Lung (tissue), 11 donors: ENCODE measurements at regions not wholly inside any gene's neighbourhood (a gene's known extent, or its start where the extent isn't known, plus 50 kb on each side); places are given as distances from the start of the nearest gene placed in this dataset.

Source experiments
- ATAC-seq: fragments of 200-7000 bp; cut with Tn5 transposase; one replicate; pipeline ENCODE4 v1.9.1; 2020; ENCODE audit warnings: moderate number of reproducible peaks; ENCODE audit not compliant: insufficient read depth, low FRiP score
- DNase-seq, 3 donors: peaks; one replicate each; pipeline ENCODE4 v3.0.0-alpha.2; 2013 to 2017
- H3K27ac ChIP-seq, 2 donors: one replicate each; pipeline ENCODE4 v1.5.1; 2013; ENCODE audit warnings: mild to moderate bottlenecking in 2 of 2, moderate library complexity in 2 of 2, control low read depth in 1 of 2, inconsistent platforms in 1 of 2, low read depth in 1 of 2, low read length in 1 of 2
- H3K27me3 ChIP-seq, 3 donors: one replicate each; pipeline ENCODE4 v1.5.1; 2013; ENCODE audit warnings: low read length in 2 of 3; ENCODE audit not compliant: control insufficient read depth in 3 of 3, insufficient read depth in 3 of 3
- H3K36me3 ChIP-seq, 4 donors: one replicate each; pipeline ENCODE4 v1.5.1; 2013; ENCODE audit warnings: low read length in 4 of 4, mild to moderate bottlenecking in 1 of 4, moderate library complexity in 1 of 4; ENCODE audit not compliant: control insufficient read depth in 4 of 4, insufficient read depth in 4 of 4
- H3K4me1 ChIP-seq, 5 donors: one replicate each; pipeline ENCODE4 v1.5.1; 2013; ENCODE audit warnings: low read length in 5 of 5, mild to moderate bottlenecking in 2 of 5, moderate library complexity in 1 of 5; ENCODE audit not compliant: control insufficient read depth in 5 of 5, insufficient read depth in 5 of 5
- H3K4me3 ChIP-seq: one replicate; pipeline ENCODE4 v1.5.1; 2013; ENCODE audit warnings: mild to moderate bottlenecking, control low read depth, moderate library complexity
- H3K9ac ChIP-seq, 2 donors: one replicate each; pipeline ENCODE4 v1.5.1; 2013; ENCODE audit warnings: low read length in 2 of 2, control low read depth in 1 of 2; ENCODE audit not compliant: insufficient read depth in 1 of 2
- H3K9me3 ChIP-seq, 4 donors: one replicate each; pipeline ENCODE4 v1.5.1; 2013; ENCODE audit warnings: low read length in 3 of 4, mild to moderate bottlenecking in 1 of 4, moderate library complexity in 1 of 4; ENCODE audit not compliant: control insufficient read depth in 4 of 4, insufficient read depth in 3 of 4
- WGBS, 2 donors: extraction: QIAGEN DNeasy Blood & Tissue Kit; methylation state at CpG; one replicate each; pipeline ENCODE4 v1.1.7; 2013; 5-methylcytosine and 5-hydroxymethylcytosine counted together
- TF ChIP-seq, protein P1 (sequence below): IDR thresholded peaks from 2 replicates; pipeline ENCODE4 v1.5.1; 2012; ENCODE audit warnings: mild to moderate bottlenecking; ENCODE audit errors: control extremely low read depth, extremely low read depth
- donor health status: control.
- donor health status: control.
- donor health status: Bipolar disorder and iron deficiency.
- donor health status: healthy.
- donor health status: DM: yes; HTN: yes; CAD: no.

DNA sequence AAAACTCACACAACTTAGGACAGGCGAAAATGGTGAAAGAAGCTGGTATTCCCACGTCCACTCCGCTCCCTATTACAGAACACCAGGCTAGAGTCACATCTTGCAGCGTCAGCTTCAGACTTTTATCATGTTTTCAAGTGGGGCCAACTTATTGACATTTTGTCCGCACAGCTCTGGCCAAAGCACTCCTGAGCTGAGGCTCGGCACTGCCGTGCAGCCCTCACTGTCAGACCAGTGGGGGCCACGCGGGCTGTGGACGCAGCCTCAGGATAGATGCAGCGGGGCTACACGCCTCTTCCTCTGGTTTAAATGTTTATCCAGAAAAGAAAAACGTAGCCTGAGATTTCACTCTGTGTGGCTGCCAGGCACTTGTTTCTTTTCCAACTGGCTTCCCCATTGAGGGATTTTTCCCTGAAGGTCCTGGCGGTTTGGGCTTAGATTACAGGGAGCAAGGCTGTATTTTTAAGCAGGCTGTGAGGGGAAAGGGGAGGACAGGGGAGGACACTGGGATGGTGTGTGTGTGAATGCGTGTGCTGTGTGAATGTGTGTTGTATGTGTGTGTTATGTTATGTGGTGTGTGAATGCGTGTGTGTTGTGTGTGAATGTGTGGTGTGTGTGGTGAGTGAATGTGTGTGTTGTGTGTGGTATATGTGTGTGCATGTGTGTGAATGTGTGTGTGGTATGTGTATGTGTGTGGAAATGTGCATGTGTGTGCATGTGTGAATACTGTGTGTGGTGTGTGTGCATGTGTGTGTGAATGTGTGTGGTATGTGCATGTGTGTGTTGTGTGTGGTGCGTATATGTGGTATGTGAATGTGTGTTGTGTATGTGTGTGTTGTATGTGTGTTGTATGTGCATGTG lies 267.6 kb downstream of the DCDC2C start:
- TF ChIP-seq, protein P1, sequence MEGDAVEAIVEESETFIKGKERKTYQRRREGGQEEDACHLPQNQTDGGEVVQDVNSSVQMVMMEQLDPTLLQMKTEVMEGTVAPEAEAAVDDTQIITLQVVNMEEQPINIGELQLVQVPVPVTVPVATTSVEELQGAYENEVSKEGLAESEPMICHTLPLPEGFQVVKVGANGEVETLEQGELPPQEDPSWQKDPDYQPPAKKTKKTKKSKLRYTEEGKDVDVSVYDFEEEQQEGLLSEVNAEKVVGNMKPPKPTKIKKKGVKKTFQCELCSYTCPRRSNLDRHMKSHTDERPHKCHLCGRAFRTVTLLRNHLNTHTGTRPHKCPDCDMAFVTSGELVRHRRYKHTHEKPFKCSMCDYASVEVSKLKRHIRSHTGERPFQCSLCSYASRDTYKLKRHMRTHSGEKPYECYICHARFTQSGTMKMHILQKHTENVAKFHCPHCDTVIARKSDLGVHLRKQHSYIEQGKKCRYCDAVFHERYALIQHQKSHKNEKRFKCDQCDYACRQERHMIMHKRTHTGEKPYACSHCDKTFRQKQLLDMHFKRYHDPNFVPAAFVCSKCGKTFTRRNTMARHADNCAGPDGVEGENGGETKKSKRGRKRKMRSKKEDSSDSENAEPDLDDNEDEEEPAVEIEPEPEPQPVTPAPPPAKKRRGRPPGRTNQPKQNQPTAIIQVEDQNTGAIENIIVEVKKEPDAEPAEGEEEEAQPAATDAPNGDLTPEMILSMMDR = no peak
- WGBS, 2 donors = 53 to 83% methylated on average over 17 of the region's 17 CpGs
- no peaks in the 10 kb centered on the region for H3K36me3 ChIP-seq
- H3K4me1 ChIP-seq = peaks cover 0 to 9% (median 0%) of the 10 kb centered on the region in 5 donors
- DNase-seq = peak in 1 of 3 donors; percentile 50
- no peak overlapping the region for H3K27ac ChIP-seq
- ATAC-seq = no peak
- H3K9ac ChIP-seq = no peak overlapping the region
- H3K9me3 ChIP-seq = peaks cover 0 to 6% (median 2%) of the 10 kb centered on the region in 4 donors
- H3K4me3 ChIP-seq = no peak overlapping the region
- peaks cover 0 to 2% (median 0%) of the 10 kb centered on the region in 3 donors for H3K27me3 ChIP-seq

DNA sequence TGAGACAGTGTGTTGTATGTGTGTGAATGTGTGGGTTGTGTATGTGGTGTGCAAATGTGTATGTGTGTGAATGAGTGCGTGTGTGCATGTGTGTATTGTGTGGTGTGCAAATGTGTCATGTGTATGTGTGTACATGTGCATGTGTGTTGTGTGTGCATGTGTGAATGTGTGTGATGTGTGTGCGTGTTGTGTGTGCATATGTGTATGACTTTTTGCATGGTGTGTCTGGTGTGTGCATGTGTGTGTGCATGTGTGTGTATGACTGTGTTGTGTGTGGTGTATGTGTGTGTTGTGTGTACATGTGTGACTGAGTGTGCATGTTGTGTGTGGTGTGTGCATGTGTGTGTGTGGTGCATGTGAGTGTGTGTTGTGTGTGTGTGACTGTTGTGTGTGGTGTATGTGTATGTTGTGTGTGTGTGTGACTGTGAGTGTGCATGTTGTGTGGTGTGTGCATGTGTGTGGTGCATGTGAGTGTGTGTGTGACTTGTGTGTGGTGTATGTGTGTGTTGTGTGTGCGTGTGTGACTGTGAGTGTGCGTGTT lies 268.3 kb downstream of the DCDC2C start:
- H3K27me3 ChIP-seq = peaks cover 0 to 2% (median 0%) of the 10 kb centered on the region in 3 donors
- peaks cover 0 to 6% (median 2%) of the 10 kb centered on the region in 4 donors for H3K9me3 ChIP-seq
- ATAC-seq = no peak
- DNase-seq = no peak
- H3K4me1 ChIP-seq = peaks cover 0 to 9% (median 0%) of the 10 kb centered on the region in 5 donors
- TF ChIP-seq, protein P1 = no peak
- H3K27ac ChIP-seq = no peak overlapping the region
- H3K36me3 ChIP-seq = no peaks in the 10 kb centered on the region
- H3K9ac ChIP-seq = no peak overlapping the region
- no peak overlapping the region for H3K4me3 ChIP-seq
- WGBS, 2 donors = 91 to 98% methylated on average over 4 of the region's 4 CpGs

DNA sequence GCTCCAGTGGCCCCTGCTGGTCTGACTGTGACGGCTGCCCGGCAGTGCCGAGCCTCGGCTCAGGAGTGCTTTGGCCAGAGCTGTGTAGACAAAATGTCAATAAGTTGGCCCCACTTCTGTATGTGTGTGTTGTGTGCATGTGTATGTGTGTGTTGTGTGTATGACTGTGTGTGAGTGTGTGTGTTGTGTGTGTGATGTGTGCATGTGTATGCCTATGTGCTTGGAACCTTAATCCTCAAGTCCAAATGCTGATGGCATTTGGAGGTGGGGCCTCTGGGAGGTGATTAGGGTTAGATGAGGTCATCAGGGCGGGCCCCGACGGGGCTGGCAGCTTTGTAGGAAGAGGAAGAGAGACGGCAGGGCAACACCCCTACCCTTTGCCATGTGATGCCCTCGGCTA lies 269.0 kb downstream of the DCDC2C start:
- no peak overlapping the region for H3K9ac ChIP-seq
- TF ChIP-seq, protein P1 = no peak
- ATAC-seq = no peak
- H3K27ac ChIP-seq = no peak overlapping the region
- H3K4me1 ChIP-seq = peaks cover 0 to 9% (median 0%) of the 10 kb centered on the region in 5 donors
- 63 to 69% methylated on average over 9 of the region's 9 CpGs for WGBS, 2 donors
- peaks cover 0 to 6% (median 2%) of the 10 kb centered on the region in 4 donors for H3K9me3 ChIP-seq
- no peak overlapping the region for H3K4me3 ChIP-seq
- H3K36me3 ChIP-seq = no peaks in the 10 kb centered on the region
- peaks cover 0 to 2% (median 0%) of the 10 kb centered on the region in 3 donors for H3K27me3 ChIP-seq
- DNase-seq = no peak
